K562 (cell line): ENCODE measurements at regions not wholly inside any gene's neighbourhood (a gene's known extent, or its start where the extent isn't known, plus 50 kb on each side); places are given as distances from the start of the nearest gene placed in this dataset.

Source experiments
- ARHGAP35 ChIP-seq: fragments of 450-650 bp; IDR thresholded peaks from 2 replicates; pipeline ENCODE4 v1.6.1; 2018; ENCODE audit not compliant: partially characterized antibody
- ELF1 ChIP-seq: fragments of 200-800 bp; sonication (Bioruptor generic); IDR thresholded peaks from 2 replicates; pipeline ENCODE4 v1.6.1; 2016; ENCODE audit warnings: missing genetic modification characterization, missing compliant biosample characterization
- MBD2 ChIP-seq: sonication (generic); IDR thresholded peaks from 2 replicates; pipeline ENCODE4 v1.6.1; 2016; ENCODE audit warnings: low read depth, borderline replicate concordance
- MTA3 ChIP-seq: fragments of 450-650 bp; formaldehyde crosslinking; IDR thresholded peaks from 2 replicates; pipeline ENCODE4 v1.6.1; 2017; ENCODE audit warnings: mild to moderate bottlenecking, borderline replicate concordance
- RAD51 ChIP-seq: fragments of 450-650 bp; IDR thresholded peaks from 2 replicates; pipeline ENCODE4 v1.7.1; 2016; ENCODE audit warnings: low read depth, mild to moderate bottlenecking, borderline replicate concordance
- TOE1 ChIP-seq, 2 experiments: fragments of 450-650 bp in 1 of 2; sonication (generic) in 1 of 2; formaldehyde crosslinking in 1 of 2; IDR thresholded peaks; 2 replicates each; pipeline versions ENCODE4 v1.7.1 to v1.8.0; 2016 to 2022; ENCODE audit warnings: borderline replicate concordance in 2 of 2, mild to moderate bottlenecking in 2 of 2, antibody characterized with exemption in 1 of 2, inconsistent platforms in 1 of 2, low read depth in 1 of 2, missing genetic modification reagents in 1 of 2, moderate library complexity in 1 of 2
- TRIM28 ChIP-seq: fragments of 450-650 bp; IDR thresholded peaks from 2 replicates; pipeline ENCODE4 v1.6.1; 2017
- ZNF445 ChIP-seq: fragments of 250-450 bp; sonication (Bioruptor Pico); IDR thresholded peaks from 2 replicates; pipeline ENCODE4 v1.4.0; 2020; ENCODE audit warnings: low read depth, mild to moderate bottlenecking, moderate library complexity
- TF ChIP-seq, protein P1 (sequence below): IDR thresholded peaks from 2 replicates; pipeline ENCODE4 v1.6.1; 2016; ENCODE audit warnings: missing genetic modification characterization, missing compliant biosample characterization
- TF ChIP-seq, protein P2 (sequence below): IDR thresholded peaks from 2 replicates; pipeline ENCODE4 v1.6.1; 2014; ENCODE audit warnings: antibody characterized with exemption
- TF ChIP-seq, protein P3 (sequence below): sonication (generic); formaldehyde crosslinking; IDR thresholded peaks from 2 replicates; pipeline ENCODE4 v1.8.0; 2023; ENCODE audit warnings: mild to moderate bottlenecking, missing genetic modification reagents
- TF ChIP-seq, protein P4 (sequence below): fragments of 450-650 bp; IDR thresholded peaks from 2 replicates; pipeline ENCODE4 v1.6.1; 2017; ENCODE audit warnings: antibody characterized with exemption, mild to moderate bottlenecking
- TF ChIP-seq, protein P5 (sequence below): sonication (generic); formaldehyde crosslinking; IDR thresholded peaks from 2 replicates; pipeline ENCODE4 v1.8.0; 2022; ENCODE audit warnings: mild to moderate bottlenecking, missing genetic modification reagents
- TF ChIP-seq, protein P6 (sequence below): fragments of 450-650 bp; formaldehyde crosslinking; IDR thresholded peaks from 2 replicates; pipeline ENCODE4 v1.4.0; 2022; ENCODE audit warnings: missing genetic modification characterization

DNA sequence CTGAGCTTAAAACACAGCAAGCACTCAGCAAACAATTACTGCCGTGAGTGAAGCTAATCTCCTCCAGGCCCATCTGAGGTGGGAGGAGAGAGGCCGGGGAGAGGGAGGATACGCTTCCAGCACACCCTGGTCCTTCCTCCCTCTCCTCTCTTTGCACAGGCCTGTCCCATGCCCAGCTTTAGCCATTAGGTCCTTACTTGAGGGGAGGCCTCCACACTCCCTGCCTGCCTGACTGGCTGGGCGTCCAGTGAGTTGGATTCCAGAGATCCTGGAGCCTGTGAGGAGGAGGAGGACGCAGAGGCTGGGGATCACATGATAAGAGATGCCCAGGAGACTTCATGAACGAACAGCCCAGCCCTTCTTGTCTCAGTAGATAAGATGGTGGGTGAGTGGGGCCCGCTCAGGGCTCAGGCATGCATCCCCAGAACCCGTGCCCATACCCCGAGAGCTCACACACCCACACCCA, 65.1 kb upstream of the NCOR2 start (continued):
- TF ChIP-seq, protein P1, sequence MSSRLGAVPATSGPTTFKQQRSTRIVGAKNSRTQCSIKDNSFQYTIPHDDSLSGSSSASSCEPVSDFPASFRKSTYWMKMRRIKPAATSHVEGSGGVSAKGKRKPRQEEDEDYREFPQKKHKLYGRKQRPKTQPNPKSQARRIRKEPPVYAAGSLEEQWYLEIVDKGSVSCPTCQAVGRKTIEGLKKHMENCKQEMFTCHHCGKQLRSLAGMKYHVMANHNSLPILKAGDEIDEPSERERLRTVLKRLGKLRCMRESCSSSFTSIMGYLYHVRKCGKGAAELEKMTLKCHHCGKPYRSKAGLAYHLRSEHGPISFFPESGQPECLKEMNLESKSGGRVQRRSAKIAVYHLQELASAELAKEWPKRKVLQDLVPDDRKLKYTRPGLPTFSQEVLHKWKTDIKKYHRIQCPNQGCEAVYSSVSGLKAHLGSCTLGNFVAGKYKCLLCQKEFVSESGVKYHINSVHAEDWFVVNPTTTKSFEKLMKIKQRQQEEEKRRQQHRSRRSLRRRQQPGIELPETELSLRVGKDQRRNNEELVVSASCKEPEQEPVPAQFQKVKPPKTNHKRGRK: no peak
- TF ChIP-seq ELF1 (tag) (no peak), MTA3 (peak; percentile 43; the same call in 1 of the 2 replicates), TRIM28 (no peak), ZNF445 (no peak), TOE1 (IDR thresholded peaks at IDR 0.05; ENCODE audit: borderline replicate concordance) (peak; percentile 47; the same call in 1 of the 2 replicates), TOE1 (CRISPR knock-in tag; IDR thresholded peaks at IDR 0.05; ENCODE audit: borderline replicate concordance, low read depth) (no peak), MBD2 (no peak), RAD51 (peak; percentile 41; the same call in 1 of the 2 replicates), ARHGAP35 (no peak)
- TF ChIP-seq, protein P2, sequence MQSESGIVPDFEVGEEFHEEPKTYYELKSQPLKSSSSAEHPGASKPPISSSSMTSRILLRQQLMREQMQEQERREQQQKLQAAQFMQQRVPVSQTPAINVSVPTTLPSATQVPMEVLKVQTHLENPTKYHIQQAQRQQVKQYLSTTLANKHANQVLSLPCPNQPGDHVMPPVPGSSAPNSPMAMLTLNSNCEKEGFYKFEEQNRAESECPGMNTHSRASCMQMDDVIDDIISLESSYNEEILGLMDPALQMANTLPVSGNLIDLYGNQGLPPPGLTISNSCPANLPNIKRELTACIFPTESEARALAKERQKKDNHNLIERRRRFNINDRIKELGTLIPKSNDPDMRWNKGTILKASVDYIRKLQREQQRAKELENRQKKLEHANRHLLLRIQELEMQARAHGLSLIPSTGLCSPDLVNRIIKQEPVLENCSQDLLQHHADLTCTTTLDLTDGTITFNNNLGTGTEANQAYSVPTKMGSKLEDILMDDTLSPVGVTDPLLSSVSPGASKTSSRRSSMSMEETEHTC: no peak
- TF ChIP-seq, protein P3, sequence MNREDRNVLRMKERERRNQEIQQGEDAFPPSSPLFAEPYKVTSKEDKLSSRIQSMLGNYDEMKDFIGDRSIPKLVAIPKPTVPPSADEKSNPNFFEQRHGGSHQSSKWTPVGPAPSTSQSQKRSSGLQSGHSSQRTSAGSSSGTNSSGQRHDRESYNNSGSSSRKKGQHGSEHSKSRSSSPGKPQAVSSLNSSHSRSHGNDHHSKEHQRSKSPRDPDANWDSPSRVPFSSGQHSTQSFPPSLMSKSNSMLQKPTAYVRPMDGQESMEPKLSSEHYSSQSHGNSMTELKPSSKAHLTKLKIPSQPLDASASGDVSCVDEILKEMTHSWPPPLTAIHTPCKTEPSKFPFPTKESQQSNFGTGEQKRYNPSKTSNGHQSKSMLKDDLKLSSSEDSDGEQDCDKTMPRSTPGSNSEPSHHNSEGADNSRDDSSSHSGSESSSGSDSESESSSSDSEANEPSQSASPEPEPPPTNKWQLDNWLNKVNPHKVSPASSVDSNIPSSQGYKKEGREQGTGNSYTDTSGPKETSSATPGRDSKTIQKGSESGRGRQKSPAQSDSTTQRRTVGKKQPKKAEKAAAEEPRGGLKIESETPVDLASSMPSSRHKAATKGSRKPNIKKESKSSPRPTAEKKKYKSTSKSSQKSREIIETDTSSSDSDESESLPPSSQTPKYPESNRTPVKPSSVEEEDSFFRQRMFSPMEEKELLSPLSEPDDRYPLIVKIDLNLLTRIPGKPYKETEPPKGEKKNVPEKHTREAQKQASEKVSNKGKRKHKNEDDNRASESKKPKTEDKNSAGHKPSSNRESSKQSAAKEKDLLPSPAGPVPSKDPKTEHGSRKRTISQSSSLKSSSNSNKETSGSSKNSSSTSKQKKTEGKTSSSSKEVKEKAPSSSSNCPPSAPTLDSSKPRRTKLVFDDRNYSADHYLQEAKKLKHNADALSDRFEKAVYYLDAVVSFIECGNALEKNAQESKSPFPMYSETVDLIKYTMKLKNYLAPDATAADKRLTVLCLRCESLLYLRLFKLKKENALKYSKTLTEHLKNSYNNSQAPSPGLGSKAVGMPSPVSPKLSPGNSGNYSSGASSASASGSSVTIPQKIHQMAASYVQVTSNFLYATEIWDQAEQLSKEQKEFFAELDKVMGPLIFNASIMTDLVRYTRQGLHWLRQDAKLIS: no peak
- TF ChIP-seq, protein P4, sequence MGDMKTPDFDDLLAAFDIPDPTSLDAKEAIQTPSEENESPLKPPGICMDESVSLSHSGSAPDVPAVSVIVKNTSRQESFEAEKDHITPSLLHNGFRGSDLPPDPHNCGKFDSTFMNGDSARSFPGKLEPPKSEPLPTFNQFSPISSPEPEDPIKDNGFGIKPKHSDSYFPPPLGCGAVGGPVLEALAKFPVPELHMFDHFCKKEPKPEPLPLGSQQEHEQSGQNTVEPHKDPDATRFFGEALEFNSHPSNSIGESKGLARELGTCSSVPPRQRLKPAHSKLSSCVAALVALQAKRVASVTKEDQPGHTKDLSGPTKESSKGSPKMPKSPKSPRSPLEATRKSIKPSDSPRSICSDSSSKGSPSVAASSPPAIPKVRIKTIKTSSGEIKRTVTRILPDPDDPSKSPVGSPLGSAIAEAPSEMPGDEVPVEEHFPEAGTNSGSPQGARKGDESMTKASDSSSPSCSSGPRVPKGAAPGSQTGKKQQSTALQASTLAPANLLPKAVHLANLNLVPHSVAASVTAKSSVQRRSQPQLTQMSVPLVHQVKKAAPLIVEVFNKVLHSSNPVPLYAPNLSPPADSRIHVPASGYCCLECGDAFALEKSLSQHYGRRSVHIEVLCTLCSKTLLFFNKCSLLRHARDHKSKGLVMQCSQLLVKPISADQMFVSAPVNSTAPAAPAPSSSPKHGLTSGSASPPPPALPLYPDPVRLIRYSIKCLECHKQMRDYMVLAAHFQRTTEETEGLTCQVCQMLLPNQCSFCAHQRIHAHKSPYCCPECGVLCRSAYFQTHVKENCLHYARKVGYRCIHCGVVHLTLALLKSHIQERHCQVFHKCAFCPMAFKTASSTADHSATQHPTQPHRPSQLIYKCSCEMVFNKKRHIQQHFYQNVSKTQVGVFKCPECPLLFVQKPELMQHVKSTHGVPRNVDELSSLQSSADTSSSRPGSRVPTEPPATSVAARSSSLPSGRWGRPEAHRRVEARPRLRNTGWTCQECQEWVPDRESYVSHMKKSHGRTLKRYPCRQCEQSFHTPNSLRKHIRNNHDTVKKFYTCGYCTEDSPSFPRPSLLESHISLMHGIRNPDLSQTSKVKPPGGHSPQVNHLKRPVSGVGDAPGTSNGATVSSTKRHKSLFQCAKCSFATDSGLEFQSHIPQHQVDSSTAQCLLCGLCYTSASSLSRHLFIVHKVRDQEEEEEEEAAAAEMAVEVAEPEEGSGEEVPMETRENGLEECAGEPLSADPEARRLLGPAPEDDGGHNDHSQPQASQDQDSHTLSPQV: peak; percentile 76; the same call in 1 of the 2 replicates
- TF ChIP-seq, protein P5, sequence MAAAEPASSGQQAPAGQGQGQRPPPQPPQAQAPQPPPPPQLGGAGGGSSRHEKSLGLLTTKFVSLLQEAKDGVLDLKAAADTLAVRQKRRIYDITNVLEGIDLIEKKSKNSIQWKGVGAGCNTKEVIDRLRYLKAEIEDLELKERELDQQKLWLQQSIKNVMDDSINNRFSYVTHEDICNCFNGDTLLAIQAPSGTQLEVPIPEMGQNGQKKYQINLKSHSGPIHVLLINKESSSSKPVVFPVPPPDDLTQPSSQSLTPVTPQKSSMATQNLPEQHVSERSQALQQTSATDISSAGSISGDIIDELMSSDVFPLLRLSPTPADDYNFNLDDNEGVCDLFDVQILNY: no peak
- TF ChIP-seq, protein P6, sequence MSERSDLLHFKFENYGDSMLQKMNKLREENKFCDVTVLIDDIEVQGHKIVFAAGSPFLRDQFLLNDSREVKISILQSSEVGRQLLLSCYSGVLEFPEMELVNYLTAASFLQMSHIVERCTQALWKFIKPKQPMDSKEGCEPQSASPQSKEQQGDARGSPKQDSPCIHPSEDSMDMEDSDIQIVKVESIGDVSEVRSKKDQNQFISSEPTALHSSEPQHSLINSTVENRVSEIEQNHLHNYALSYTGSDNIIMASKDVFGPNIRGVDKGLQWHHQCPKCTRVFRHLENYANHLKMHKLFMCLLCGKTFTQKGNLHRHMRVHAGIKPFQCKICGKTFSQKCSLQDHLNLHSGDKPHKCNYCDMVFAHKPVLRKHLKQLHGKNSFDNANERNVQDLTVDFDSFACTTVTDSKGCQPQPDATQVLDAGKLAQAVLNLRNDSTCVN: no peak
